ENCODE measurements at regions not wholly inside any gene's neighbourhood (a gene's known extent, or its start where the extent isn't known, plus 50 kb on each side); places are given as distances from the start of the nearest gene placed in this dataset.
"Not testable (repeated sequence)": the region's sequence is repeated elsewhere in the genome, so short reads cannot be mapped to it uniquely, and the experiment has no call there.

- H3K4me3 Mint-ChIP-seq (ENCODE audit: unreplicated experiment) = peak overlapping the region; percentile 64
- H3K27ac Mint-ChIP-seq (ENCODE audit: unreplicated experiment) = no peak overlapping the region
- TF ChIP-seq CTCF (IDR thresholded peaks at IDR 0.05) = no peak
- H3K36me3 Mint-ChIP-seq (ENCODE audit: low read depth) = peaks cover 3% of the 10 kb centered on the region
- peaks cover 3% of the 10 kb centered on the region for H3K27me3 Mint-ChIP-seq (ENCODE audit: low read depth)
- DNase-seq (ENCODE audit: low spot score) = no peak
- no peaks in the 10 kb centered on the region for H3K9me3 Mint-ChIP-seq (ENCODE audit: low read depth)
- peaks cover 20% of the 10 kb centered on the region for H3K4me1 Mint-ChIP-seq (ENCODE audit: low read depth)
These were observed 120.9 kb downstream of the PPIAL4G start for GRCh38 chr1:148362216-148362611.

- H3K36me3 Mint-ChIP-seq (ENCODE audit: low read depth); H3K9me3 Mint-ChIP-seq (ENCODE audit: low read depth); DNase-seq (ENCODE audit: low spot score); H3K27me3 Mint-ChIP-seq (ENCODE audit: low read depth): not testable (repeated sequence)
- TF ChIP-seq CTCF (IDR thresholded peaks at IDR 0.05) = peak; percentile 72
- Mint-ChIP-seq H3K4me1 (ENCODE audit: low read depth) (peaks cover 24% of the 10 kb centered on the region), H3K27ac (ENCODE audit: unreplicated experiment) (peak overlapping the region; percentile 51), H3K4me3 (ENCODE audit: unreplicated experiment) (peak overlapping the region; percentile 64)
These were observed 121.5 kb downstream of the PPIAL4G start for GRCh38 chr1:148361427-148362215.

- Mint-ChIP-seq H3K27me3 (ENCODE audit: low read depth) (peaks cover 7% of the 10 kb centered on the region), H3K4me3 (ENCODE audit: unreplicated experiment) (no peak overlapping the region), H3K4me1 (ENCODE audit: low read depth) (peaks cover 16% of the 10 kb centered on the region), H3K9me3 (ENCODE audit: low read depth) (no peaks in the 10 kb centered on the region), H3K27ac (ENCODE audit: unreplicated experiment) (no peak overlapping the region), H3K36me3 (ENCODE audit: low read depth) (no peaks in the 10 kb centered on the region)
- no peak for DNase-seq (ENCODE audit: low spot score)
- no peak for TF ChIP-seq CTCF (IDR thresholded peaks at IDR 0.05)
These were observed 126.1 kb downstream of the PPIAL4G start for GRCh38 chr1:148357037-148357436.

GRCh38 chr1:148355976-148356375, 127.1 kb downstream of the PPIAL4G start:
- Mint-ChIP-seq H3K27me3 (ENCODE audit: low read depth) (peaks cover 16% of the 10 kb centered on the region), H3K36me3 (ENCODE audit: low read depth) (no peaks in the 10 kb centered on the region), H3K27ac (ENCODE audit: unreplicated experiment) (no peak overlapping the region), H3K9me3 (ENCODE audit: low read depth) (no peaks in the 10 kb centered on the region), H3K4me1 (ENCODE audit: low read depth) (peaks cover 8% of the 10 kb centered on the region), H3K4me3 (ENCODE audit: unreplicated experiment) (no peak overlapping the region)
- no peak for DNase-seq (ENCODE audit: low spot score)
- no peak for TF ChIP-seq CTCF (IDR thresholded peaks at IDR 0.05)

GRCh38 chr1:148354913-148355308, 128.2 kb downstream of the PPIAL4G start:
- Mint-ChIP-seq H3K4me1 (ENCODE audit: low read depth) (peaks cover 8% of the 10 kb centered on the region), H3K36me3 (ENCODE audit: low read depth) (peaks cover under 1% of the 10 kb centered on the region), H3K9me3 (ENCODE audit: low read depth) (no peaks in the 10 kb centered on the region), H3K27me3 (ENCODE audit: low read depth) (peaks cover 25% of the 10 kb centered on the region), H3K4me3 (ENCODE audit: unreplicated experiment) (no peak overlapping the region), H3K27ac (ENCODE audit: unreplicated experiment) (no peak overlapping the region)
- TF ChIP-seq CTCF (IDR thresholded peaks at IDR 0.05) = no peak
- no peak for DNase-seq (ENCODE audit: low spot score)

All from chondrocyte (in vitro differentiated cells).